ENCODE measurements at regions not wholly inside any gene's neighbourhood (a gene's known extent, or its start where the extent isn't known, plus 50 kb on each side); places are given as distances from the start of the nearest gene placed in this dataset.

GRCh38 chr4:64857815-64858214, 448.6 kb upstream of the TECRL start:
- WGBS, 2 donors: 53 to 68% methylated on average over 5 of the region's 5 CpGs
- DNase-seq: no peak
- H3K36me3 ChIP-seq: no peaks in the 10 kb centered on the region
- no peaks in the 10 kb centered on the region for H3K27me3 ChIP-seq
- intact Hi-C loops (cut with DNase I): no loop called here
- H3K4me1 ChIP-seq: no peaks in the 10 kb centered on the region
- no peaks in the 10 kb centered on the region for H3K9me3 ChIP-seq
- no peak overlapping the region for H3K4me3 ChIP-seq
- H3K27ac ChIP-seq: no peak overlapping the region
- TF ChIP-seq EP300 (IDR thresholded peaks at IDR 0.05) (no peak), POLR2AphosphoS5 (IDR thresholded peaks at IDR 0.05) (no peak), POLR2A (IDR thresholded peaks at IDR 0.05) (no peak)
- TF ChIP-seq, protein P1, sequence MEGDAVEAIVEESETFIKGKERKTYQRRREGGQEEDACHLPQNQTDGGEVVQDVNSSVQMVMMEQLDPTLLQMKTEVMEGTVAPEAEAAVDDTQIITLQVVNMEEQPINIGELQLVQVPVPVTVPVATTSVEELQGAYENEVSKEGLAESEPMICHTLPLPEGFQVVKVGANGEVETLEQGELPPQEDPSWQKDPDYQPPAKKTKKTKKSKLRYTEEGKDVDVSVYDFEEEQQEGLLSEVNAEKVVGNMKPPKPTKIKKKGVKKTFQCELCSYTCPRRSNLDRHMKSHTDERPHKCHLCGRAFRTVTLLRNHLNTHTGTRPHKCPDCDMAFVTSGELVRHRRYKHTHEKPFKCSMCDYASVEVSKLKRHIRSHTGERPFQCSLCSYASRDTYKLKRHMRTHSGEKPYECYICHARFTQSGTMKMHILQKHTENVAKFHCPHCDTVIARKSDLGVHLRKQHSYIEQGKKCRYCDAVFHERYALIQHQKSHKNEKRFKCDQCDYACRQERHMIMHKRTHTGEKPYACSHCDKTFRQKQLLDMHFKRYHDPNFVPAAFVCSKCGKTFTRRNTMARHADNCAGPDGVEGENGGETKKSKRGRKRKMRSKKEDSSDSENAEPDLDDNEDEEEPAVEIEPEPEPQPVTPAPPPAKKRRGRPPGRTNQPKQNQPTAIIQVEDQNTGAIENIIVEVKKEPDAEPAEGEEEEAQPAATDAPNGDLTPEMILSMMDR (IDR thresholded peaks at IDR 0.05): no peak

DNA sequence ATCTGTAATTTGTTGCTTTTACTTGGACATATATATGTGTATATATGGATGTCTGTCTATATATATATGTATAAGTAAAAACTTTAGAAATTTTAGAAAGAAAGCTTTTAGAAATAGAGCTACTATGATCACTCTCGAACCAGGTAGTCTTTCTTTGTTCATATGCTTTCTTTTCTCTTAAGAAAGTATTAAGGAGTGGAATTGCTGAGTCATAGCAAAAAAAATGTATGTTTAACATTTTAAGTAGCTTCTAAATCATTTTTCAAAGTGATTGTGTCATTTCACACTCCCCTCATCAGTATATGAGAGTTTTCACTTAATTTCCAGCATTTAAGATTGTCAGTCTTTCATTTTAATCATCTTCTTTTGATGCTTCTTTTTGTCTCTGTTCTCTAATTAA, 447.9 kb upstream of the TECRL start:
- Histone ChIP-seq H3K4me1 (no peaks in the 10 kb centered on the region), H3K4me3 (no peak overlapping the region), H3K27me3 (no peaks in the 10 kb centered on the region), H3K9me3 (no peaks in the 10 kb centered on the region), H3K27ac (no peak overlapping the region), H3K36me3 (no peaks in the 10 kb centered on the region)
- TF ChIP-seq POLR2A (IDR thresholded peaks at IDR 0.05): no peak
- no peak for TF ChIP-seq POLR2AphosphoS5 (IDR thresholded peaks at IDR 0.05)
- no peak for TF ChIP-seq EP300 (IDR thresholded peaks at IDR 0.05)
- TF ChIP-seq, protein P1 (IDR thresholded peaks at IDR 0.05): no peak
- 69 to 77% methylated on average over 1 of the region's 1 CpG for WGBS, 2 donors
- intact Hi-C loops (cut with DNase I): no loop called here
- no peak for DNase-seq

- no peaks in the 10 kb centered on the region for H3K36me3 ChIP-seq
- no peaks in the 10 kb centered on the region for H3K27me3 ChIP-seq
- no peaks in the 10 kb centered on the region for H3K9me3 ChIP-seq
- TF ChIP-seq POLR2A (IDR thresholded peaks at IDR 0.05) (no peak), POLR2AphosphoS5 (IDR thresholded peaks at IDR 0.05) (no peak), EP300 (IDR thresholded peaks at IDR 0.05) (no peak)
- TF ChIP-seq, protein P1 (IDR thresholded peaks at IDR 0.05): no peak
- intact Hi-C loops (cut with DNase I): no loop called here
- no peaks in the 10 kb centered on the region for H3K4me1 ChIP-seq
- H3K4me3 ChIP-seq: no peak overlapping the region
- H3K27ac ChIP-seq: no peak overlapping the region
- DNase-seq: no peak
Measured at GRCh38 chr4:64846417-64846816, 437.2 kb upstream of the TECRL start.

GRCh38 chr4:64829749-64830148, 420.5 kb upstream of the TECRL start:
- no peaks in the 10 kb centered on the region for H3K36me3 ChIP-seq
- H3K27me3 ChIP-seq: no peaks in the 10 kb centered on the region
- no peak for TF ChIP-seq POLR2A (IDR thresholded peaks at IDR 0.05)
- no peak for TF ChIP-seq EP300 (IDR thresholded peaks at IDR 0.05)
- TF ChIP-seq, protein P1 (IDR thresholded peaks at IDR 0.05): no peak
- no peak for TF ChIP-seq POLR2AphosphoS5 (IDR thresholded peaks at IDR 0.05)
- H3K27ac ChIP-seq: no peak overlapping the region
- no peaks in the 10 kb centered on the region for H3K9me3 ChIP-seq
- no peak for DNase-seq
- H3K4me3 ChIP-seq: no peak overlapping the region
- intact Hi-C loops (cut with DNase I): no loop called here
- no peaks in the 10 kb centered on the region for H3K4me1 ChIP-seq

DNA sequence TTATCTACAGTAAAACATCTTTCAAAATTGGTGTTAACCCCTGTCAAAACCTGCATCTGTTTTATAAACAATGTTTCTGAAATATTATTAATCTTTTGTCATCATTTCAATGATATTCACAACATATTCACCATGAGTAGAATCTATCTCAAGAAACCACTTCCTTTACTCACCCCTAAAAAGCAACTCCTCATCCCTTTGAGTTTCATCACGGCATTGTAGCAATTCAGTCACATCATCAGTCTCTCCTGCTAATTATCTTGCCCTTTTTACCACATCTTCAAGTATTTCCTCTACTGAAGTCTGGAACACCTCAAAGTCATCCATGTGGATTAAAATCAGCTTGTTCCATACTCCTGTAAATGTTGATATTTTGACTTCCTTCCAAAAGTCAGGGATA, 415.3 kb upstream of the TECRL start:
- 63 to 88% methylated on average over 1 of the region's 1 CpG for WGBS, 2 donors
- intact Hi-C loops (cut with DNase I): no loop called here

More for the DNA sequence above, 415.3 kb upstream of the TECRL start:
- no peaks in the 10 kb centered on the region for H3K9me3 ChIP-seq
- no peak overlapping the region for H3K4me3 ChIP-seq
- H3K4me1 ChIP-seq: no peaks in the 10 kb centered on the region
- no peak for TF ChIP-seq POLR2A (IDR thresholded peaks at IDR 0.05)
- no peak for TF ChIP-seq EP300 (IDR thresholded peaks at IDR 0.05)
- TF ChIP-seq, protein P1 (IDR thresholded peaks at IDR 0.05): no peak
- TF ChIP-seq POLR2AphosphoS5 (IDR thresholded peaks at IDR 0.05): no peak
- H3K27ac ChIP-seq: no peak overlapping the region
- H3K36me3 ChIP-seq: no peaks in the 10 kb centered on the region
- no peaks in the 10 kb centered on the region for H3K27me3 ChIP-seq
- no peak for DNase-seq
